Gastrocnemius medialis (tissue), 4 donors: ENCODE measurements at regions not wholly inside any gene's neighbourhood (a gene's known extent, or its start where the extent isn't known, plus 50 kb on each side); places are given as distances from the start of the nearest gene placed in this dataset.

Experiments used
- CTCF ChIP-seq, 5 experiments: fragments of 450-650 bp in 3 of 5; fragments of 200-600 bp in 2 of 5; sonication (generic) in 2 of 5; IDR thresholded peaks in 4 of 5; conservative IDR thresholded peaks in 1 of 5; 1 replicate in 4 of 5; 2 replicates in 1 of 5; pipeline ENCODE4 v1.5.1; 2016 to 2019; ENCODE audit warnings: antibody characterized with exemption in 5 of 5, mild to moderate bottlenecking in 3 of 5, moderate library complexity in 3 of 5
- POLR2A ChIP-seq, 2 donors: fragments of 450-650 bp; IDR thresholded peaks; one replicate each; pipeline ENCODE4 v1.6.1; 2017; ENCODE audit warnings: antibody characterized with exemption in 2 of 2, mild to moderate bottlenecking in 2 of 2, moderate library complexity in 2 of 2

GRCh38 chr14:56027421-56027820 lies 90.8 kb upstream of the PELI2 start:
- TF ChIP-seq POLR2A (IDR thresholded peaks at IDR 0.05) (no peak), CTCF (IDR thresholded peaks at IDR 0.05 in 4 of 5, conservative IDR thresholded peaks at IDR 0.05 in 1 of 5) (no peak)
